PFSK-1 (cell line): ENCODE measurements at regions not wholly inside any gene's neighbourhood (a gene's known extent, or its start where the extent isn't known, plus 50 kb on each side); places are given as distances from the start of the nearest gene placed in this dataset.

Experiments used
- FOXP2 ChIP-seq: optimal IDR thresholded peaks from 2 replicates; pipeline ENCODE3; 2011; ENCODE audit warnings: borderline replicate concordance, control low read depth, inconsistent platforms; ENCODE audit not compliant: insufficient read depth; ENCODE audit errors: extremely low read length, extremely low read depth
- POLR2AphosphoS5 ChIP-seq: IDR thresholded peaks from 2 replicates; pipeline ENCODE4 v1.6.1; 2012; ENCODE audit warnings: low read depth, mild to moderate bottlenecking, control low read depth, low read length, moderate library complexity
- SIN3A ChIP-seq: IDR thresholded peaks from 2 replicates; pipeline ENCODE4 v1.6.1; 2012; ENCODE audit warnings: mild to moderate bottlenecking, low read length, moderate library complexity, borderline replicate concordance; ENCODE audit not compliant: insufficient read depth
- TAF1 ChIP-seq: IDR thresholded peaks from 2 replicates; pipeline ENCODE4 v1.6.1; 2012; ENCODE audit warnings: low read length, control low read depth, borderline replicate concordance; ENCODE audit not compliant: insufficient read depth
- TF ChIP-seq, protein P1 (sequence below), 2 experiments: IDR thresholded peaks; 2 replicates each; pipeline versions ENCODE4 v1.6.1 to v1.8.0; 2011 to 2012; ENCODE audit warnings: low read depth in 2 of 2, low read length in 2 of 2, control low read depth in 1 of 2, inconsistent platforms in 1 of 2, mild to moderate bottlenecking in 1 of 2, moderate library complexity in 1 of 2; ENCODE audit not compliant: insufficient read depth in 1 of 2

DNA sequence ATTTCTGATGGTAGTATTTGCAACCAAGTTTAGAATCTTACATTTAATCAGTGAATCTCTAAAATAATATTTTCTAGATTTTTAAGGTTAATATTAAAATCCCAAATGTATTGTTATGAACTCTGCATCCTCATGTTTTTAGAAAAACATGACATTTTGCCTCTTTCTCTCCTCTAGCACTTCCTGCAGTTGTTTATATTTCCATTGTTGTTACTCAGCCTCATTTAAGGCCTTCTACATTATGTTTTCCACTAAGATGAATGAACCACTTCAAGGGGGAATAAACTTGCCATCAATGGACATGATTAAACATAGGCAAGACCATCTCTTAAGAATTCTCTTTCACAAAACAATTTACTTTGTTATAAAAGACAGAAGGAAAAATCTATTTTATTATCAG is 333.5 kb upstream of the IRAK1BP1 start:
- TF ChIP-seq SIN3A, result no peak
- TF ChIP-seq, protein P1, sequence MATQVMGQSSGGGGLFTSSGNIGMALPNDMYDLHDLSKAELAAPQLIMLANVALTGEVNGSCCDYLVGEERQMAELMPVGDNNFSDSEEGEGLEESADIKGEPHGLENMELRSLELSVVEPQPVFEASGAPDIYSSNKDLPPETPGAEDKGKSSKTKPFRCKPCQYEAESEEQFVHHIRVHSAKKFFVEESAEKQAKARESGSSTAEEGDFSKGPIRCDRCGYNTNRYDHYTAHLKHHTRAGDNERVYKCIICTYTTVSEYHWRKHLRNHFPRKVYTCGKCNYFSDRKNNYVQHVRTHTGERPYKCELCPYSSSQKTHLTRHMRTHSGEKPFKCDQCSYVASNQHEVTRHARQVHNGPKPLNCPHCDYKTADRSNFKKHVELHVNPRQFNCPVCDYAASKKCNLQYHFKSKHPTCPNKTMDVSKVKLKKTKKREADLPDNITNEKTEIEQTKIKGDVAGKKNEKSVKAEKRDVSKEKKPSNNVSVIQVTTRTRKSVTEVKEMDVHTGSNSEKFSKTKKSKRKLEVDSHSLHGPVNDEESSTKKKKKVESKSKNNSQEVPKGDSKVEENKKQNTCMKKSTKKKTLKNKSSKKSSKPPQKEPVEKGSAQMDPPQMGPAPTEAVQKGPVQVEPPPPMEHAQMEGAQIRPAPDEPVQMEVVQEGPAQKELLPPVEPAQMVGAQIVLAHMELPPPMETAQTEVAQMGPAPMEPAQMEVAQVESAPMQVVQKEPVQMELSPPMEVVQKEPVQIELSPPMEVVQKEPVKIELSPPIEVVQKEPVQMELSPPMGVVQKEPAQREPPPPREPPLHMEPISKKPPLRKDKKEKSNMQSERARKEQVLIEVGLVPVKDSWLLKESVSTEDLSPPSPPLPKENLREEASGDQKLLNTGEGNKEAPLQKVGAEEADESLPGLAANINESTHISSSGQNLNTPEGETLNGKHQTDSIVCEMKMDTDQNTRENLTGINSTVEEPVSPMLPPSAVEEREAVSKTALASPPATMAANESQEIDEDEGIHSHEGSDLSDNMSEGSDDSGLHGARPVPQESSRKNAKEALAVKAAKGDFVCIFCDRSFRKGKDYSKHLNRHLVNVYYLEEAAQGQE (IDR thresholded peaks at IDR 0.05; ENCODE audit: insufficient read depth in 1 of 2, low read depth in 2 of 2, low read length in 2 of 2), result no peak
- no peak for TF ChIP-seq TAF1
- no peak for TF ChIP-seq POLR2AphosphoS5
- TF ChIP-seq FOXP2, result no peak

DNA sequence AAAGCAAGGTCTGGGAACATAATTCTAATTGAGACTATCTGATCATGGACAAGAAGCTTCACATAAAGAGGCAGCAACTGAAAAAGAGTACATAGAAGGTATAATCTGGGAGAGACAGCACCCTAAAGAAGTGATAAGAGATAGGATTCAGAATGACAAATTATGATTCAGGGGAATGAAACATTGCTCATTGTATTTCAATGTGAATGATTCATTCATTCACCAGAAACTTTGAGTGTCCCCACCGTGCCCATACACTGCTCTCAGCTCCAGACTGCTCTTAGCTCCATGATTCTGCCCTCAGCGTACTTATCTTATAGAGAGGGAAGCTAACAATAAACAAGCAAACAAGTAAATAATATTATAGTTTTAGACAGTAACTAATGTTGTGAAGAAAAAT is 329.3 kb upstream of the IRAK1BP1 start:
- TF ChIP-seq TAF1 (no peak), FOXP2 (no peak), POLR2AphosphoS5 (no peak), SIN3A (no peak)
- TF ChIP-seq, protein P1 (IDR thresholded peaks at IDR 0.05; ENCODE audit: insufficient read depth in 1 of 2, low read depth in 2 of 2, low read length in 2 of 2), result no peak

DNA sequence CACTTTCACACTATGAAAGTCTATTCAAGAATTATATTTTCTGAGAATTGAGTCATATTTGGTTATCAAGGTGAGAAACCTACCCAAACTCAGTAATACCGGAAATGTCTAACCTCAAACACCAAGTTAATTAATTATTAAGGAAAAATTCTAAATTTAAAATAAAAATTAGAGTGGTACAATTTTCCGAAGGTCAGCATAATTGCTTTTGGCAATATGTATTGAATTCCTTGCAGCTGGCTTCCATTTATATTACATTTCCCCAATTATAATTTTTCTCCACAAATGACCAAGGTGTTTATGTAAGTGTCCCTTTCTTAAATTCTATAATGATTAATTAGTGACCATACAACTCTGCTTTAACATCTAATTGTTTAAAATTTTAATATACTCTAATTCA is 316.0 kb upstream of the IRAK1BP1 start:
- no peak for TF ChIP-seq SIN3A
- TF ChIP-seq FOXP2, result no peak
- no peak for TF ChIP-seq POLR2AphosphoS5
- no peak for TF ChIP-seq TAF1

DNA sequence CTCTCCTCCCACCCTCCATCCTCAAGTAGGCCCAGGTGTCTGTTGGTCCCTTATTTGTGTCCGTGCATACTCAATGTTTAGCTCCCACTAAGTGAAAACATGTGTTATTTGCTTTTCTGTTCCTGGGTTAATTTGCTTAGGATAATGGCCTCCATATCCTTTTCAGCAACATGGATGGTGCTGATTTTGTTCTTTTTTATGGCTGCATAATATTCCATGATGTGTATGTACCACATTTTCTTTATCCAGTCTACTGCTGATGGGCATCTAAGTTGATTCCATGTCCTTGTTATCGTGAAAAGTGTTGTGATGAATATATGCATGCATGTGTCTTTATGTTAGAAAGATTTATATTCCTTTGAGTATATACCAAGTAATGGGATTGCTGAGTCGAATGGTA is 314.9 kb upstream of the IRAK1BP1 start:
- TF ChIP-seq POLR2AphosphoS5 (no peak), SIN3A (no peak), FOXP2 (no peak), TAF1 (no peak)
- TF ChIP-seq, protein P1 (IDR thresholded peaks at IDR 0.05; ENCODE audit: insufficient read depth in 1 of 2, low read depth in 2 of 2, low read length in 2 of 2), result no peak

DNA sequence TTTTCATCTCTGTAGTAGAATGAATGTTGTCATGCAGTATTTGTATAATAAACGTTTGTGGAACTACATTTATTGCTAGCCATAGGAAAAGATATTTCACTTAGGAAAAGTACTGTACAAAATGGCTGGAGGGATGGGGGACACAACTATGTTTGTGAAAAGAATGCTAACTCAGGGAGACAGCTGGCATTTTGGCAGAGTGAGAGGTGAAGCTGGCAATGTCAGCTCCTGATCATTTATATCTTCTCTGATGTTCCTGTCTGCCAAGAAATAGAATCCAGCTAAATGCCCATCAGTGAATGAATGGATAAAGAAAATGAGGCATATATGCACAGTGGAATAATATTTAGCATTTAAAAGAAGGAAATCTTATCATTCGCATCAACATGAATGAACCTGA is 313.0 kb upstream of the IRAK1BP1 start:
- no peak for TF ChIP-seq SIN3A
- TF ChIP-seq, protein P1 (IDR thresholded peaks at IDR 0.05; ENCODE audit: insufficient read depth in 1 of 2, low read depth in 2 of 2, low read length in 2 of 2), result no peak
- TF ChIP-seq POLR2AphosphoS5, result no peak
- TF ChIP-seq TAF1, result no peak
- TF ChIP-seq FOXP2, result no peak
